Kidney (tissue), 13 donors: ENCODE measurements at regions not wholly inside any gene's neighbourhood (a gene's known extent, or its start where the extent isn't known, plus 50 kb on each side); places are given as distances from the start of the nearest gene placed in this dataset.

Source experiments
- DNase-seq, 5 donors: peaks; one replicate each; pipeline ENCODE4 v3.0.0-alpha.2; 2013 to 2020
- FAIRE-seq: peaks from 2 replicates; lab custom pipeline; 2012; peaks lifted over from hg19 to GRCh38; lab: Jason Lieb, UNC
- H3K27ac ChIP-seq, 2 donors: one replicate each; pipeline ENCODE4 v1.7.0; 2013; ENCODE audit warnings: low read depth in 2 of 2, low read length in 2 of 2, inconsistent platforms in 1 of 2
- H3K27me3 ChIP-seq: one replicate; pipeline ENCODE4 v1.7.1; 2013; ENCODE audit warnings: low read length, inconsistent platforms; ENCODE audit not compliant: control insufficient read depth, insufficient read depth
- H3K36me3 ChIP-seq, 3 donors: one replicate each; pipeline versions ENCODE4 v1.7.0 to v1.7.1; 2013; ENCODE audit warnings: low read length in 3 of 3, control low read depth in 1 of 3, inconsistent platforms in 1 of 3; ENCODE audit not compliant: insufficient read depth in 3 of 3, control insufficient read depth in 2 of 3
- H3K4me1 ChIP-seq, 3 donors: one replicate each; pipeline versions ENCODE4 v1.7.0 to v1.7.1; 2013; ENCODE audit warnings: low read length in 3 of 3, inconsistent platforms in 1 of 3, low read depth in 1 of 3; ENCODE audit not compliant: control insufficient read depth in 2 of 3, insufficient read depth in 2 of 3
- H3K4me3 ChIP-seq, 3 donors: one replicate each; pipeline versions ENCODE4 v1.7.0 to v1.8.1; 2013; ENCODE audit warnings: low read length in 3 of 3, control low read depth in 1 of 3, inconsistent platforms in 1 of 3
- H3K9ac ChIP-seq, 3 donors: one replicate each; pipeline versions ENCODE4 v1.7.0 to v1.7.1; 2013; ENCODE audit warnings: low read length in 3 of 3, control low read depth in 1 of 3, inconsistent platforms in 1 of 3
- H3K9me3 ChIP-seq, 3 donors: one replicate each; pipeline versions ENCODE4 v1.7.0 to v1.7.1; 2013; ENCODE audit warnings: low read length in 3 of 3, control low read depth in 1 of 3, inconsistent platforms in 1 of 3; ENCODE audit not compliant: control insufficient read depth in 2 of 3, insufficient read depth in 1 of 3
- intact Hi-C: fragments of 100-400 bp; cut with DNase I; formaldehyde crosslinking; loops from one replicate; pipeline ENCODE4 v1.11.1; 2022
- TF ChIP-seq, protein P1 (sequence below): IDR thresholded peaks from 3 replicates; pipeline ENCODE4 v1.5.1; 2012; ENCODE audit warnings: mild to moderate bottlenecking, moderate library complexity, borderline replicate concordance; ENCODE audit not compliant: insufficient read depth; ENCODE audit errors: extremely low read depth
- donor health status: control.
- donor health status: control.
- donor health status: control.
- donor health status: control.
- donor health status: control.
- donor health status: DM: yes; HTN: yes; CAD: no.
- donor health status: Normal renal cell carcinoma (clear cell type).

DNA sequence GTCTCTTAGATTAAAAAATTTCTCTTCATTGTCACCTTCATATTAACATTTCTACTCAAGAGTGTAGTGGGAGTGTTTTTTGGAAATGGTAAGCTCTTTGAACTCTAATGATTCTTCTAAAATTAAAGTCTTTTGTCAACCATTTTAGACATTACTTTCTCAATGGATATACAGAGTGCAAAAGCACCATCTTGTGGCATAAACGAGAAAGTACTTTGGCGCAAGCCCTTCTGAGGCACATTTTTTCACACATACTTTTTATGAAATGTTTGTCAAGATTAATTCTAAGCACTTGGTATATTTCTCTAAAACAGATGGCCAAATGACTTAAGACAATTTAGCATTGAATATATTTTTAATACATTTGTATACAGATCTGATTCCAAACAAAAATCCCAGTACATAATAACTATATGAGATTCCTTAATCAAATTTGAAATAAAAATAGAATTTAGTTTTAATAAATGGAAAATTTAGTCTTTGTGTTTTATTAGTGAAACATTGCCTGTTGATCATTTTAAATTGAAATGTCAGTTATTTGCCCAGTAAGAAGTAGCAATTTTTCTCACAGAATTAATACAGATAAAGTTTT lies 63.3 kb upstream of the GALNT5 start:
- no peak overlapping the region for H3K27ac ChIP-seq
- H3K4me1 ChIP-seq = no peaks in the 10 kb centered on the region
- intact Hi-C loops = loop anchor here (10.0 kb wide), 1 partner anchor 1809 kb away; no protein-coding TSS in a partner anchor
- no peaks in the 10 kb centered on the region for H3K27me3 ChIP-seq
- no peak overlapping the region for H3K9ac ChIP-seq
- no peaks in the 10 kb centered on the region for H3K36me3 ChIP-seq
- no peaks in the 10 kb centered on the region for H3K9me3 ChIP-seq
- TF ChIP-seq, protein P1, sequence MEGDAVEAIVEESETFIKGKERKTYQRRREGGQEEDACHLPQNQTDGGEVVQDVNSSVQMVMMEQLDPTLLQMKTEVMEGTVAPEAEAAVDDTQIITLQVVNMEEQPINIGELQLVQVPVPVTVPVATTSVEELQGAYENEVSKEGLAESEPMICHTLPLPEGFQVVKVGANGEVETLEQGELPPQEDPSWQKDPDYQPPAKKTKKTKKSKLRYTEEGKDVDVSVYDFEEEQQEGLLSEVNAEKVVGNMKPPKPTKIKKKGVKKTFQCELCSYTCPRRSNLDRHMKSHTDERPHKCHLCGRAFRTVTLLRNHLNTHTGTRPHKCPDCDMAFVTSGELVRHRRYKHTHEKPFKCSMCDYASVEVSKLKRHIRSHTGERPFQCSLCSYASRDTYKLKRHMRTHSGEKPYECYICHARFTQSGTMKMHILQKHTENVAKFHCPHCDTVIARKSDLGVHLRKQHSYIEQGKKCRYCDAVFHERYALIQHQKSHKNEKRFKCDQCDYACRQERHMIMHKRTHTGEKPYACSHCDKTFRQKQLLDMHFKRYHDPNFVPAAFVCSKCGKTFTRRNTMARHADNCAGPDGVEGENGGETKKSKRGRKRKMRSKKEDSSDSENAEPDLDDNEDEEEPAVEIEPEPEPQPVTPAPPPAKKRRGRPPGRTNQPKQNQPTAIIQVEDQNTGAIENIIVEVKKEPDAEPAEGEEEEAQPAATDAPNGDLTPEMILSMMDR = peak; percentile 53
- peak in 3 of 5 donors; percentile 12 to 71 (median 47) for DNase-seq
- H3K4me3 ChIP-seq = no peak overlapping the region
- FAIRE-seq = peak; percentile 73

DNA sequence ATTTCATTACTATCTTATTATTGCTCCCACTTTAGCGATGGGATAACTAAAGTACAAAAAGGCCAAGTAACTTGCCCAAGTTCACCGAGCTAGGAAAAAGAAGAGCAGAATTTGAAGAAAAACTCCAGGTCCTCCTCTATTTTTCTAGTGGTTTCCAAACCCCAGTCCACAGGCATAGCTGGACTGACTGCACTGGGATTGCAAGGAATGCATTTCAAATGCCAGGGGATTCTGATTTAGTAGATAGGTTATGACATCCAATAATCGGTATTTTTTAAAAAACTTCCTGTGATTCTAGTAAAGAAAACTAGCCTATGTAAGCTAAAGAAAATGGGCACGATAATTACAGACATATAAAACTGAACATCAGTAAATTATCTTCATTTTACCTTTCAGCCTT lies 62.7 kb upstream of the GALNT5 start:
- Histone ChIP-seq H3K4me3 (no peak overlapping the region), H3K4me1 (no peaks in the 10 kb centered on the region), H3K9me3 (no peaks in the 10 kb centered on the region), H3K27ac (no peak overlapping the region), H3K27me3 (no peaks in the 10 kb centered on the region), H3K9ac (no peak overlapping the region), H3K36me3 (no peaks in the 10 kb centered on the region)
- intact Hi-C loops = loop anchor here (10.0 kb wide), 1 partner anchor 1810 kb away; no protein-coding TSS in a partner anchor
- TF ChIP-seq, protein P1 = no peak
- FAIRE-seq (no peak), DNase-seq (no peak)

DNA sequence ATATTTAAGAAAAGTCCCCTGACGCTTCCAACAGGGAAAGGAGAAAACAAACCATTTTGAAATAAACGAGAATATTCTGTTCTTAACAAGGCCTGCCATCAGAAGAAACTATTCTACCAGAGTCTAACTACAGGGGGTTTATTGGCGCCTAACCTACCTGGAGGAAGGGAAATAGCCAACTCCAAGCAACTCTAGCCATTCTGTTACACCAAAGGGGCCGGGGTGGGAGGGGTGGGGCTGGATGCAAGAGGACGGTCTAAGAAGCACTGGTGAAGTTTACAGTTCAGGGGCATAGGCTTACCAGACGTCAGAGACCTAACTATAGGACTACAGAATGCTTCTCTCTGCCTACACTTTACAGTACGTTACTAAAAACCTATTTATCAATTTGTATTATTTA lies 60.5 kb upstream of the GALNT5 start:
- intact Hi-C loops = loop anchor here (10.0 kb wide), 1 partner anchor 1812 kb away; no protein-coding TSS in a partner anchor
- no peaks in the 10 kb centered on the region for H3K36me3 ChIP-seq
- H3K9me3 ChIP-seq = no peaks in the 10 kb centered on the region
- no peak overlapping the region for H3K9ac ChIP-seq
- H3K27me3 ChIP-seq = no peaks in the 10 kb centered on the region
- TF ChIP-seq, protein P1 = no peak
- no peak overlapping the region for H3K4me3 ChIP-seq
- no peak for FAIRE-seq
- H3K4me1 ChIP-seq = no peaks in the 10 kb centered on the region
- DNase-seq = no peak
- H3K27ac ChIP-seq = no peak overlapping the region
